ENCODE measurements at regions not wholly inside any gene's neighbourhood (a gene's known extent, or its start where the extent isn't known, plus 50 kb on each side); places are given as distances from the start of the nearest gene placed in this dataset.
"Not testable (repeated sequence)": the region's sequence is repeated elsewhere in the genome, so short reads cannot be mapped to it uniquely, and the experiment has no call there.

DNA sequence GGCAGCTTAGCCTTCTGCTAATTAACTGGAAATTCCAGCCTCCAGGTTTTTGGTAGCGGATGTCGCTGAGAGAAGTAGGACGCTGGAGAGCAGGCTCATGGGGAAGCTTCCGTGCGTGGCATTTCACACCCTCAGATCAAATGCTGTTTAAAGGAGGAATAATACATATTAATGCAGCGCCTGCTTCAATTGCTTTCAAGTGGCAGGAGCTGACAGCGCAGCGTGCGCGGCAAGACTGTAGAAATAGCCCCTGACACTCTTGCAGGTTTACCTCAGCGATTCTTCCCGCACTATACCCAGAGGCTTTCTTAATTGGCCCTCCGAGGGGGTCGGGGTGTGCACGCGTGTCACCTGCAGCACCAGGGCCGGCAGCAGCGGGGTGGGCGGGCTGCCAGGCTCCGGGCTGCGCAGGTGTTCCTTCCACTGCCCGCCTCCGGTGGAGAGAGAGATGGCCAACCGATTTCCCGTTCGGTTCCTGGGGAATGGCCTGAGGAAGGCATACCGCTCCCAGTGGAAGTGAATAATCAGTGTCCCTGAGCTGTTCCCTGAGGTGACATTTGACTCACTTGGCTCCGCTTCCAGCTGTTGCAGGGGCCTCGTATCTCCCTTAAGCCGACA lies 427.9 kb downstream of the KCTD16 start:
- Histone ChIP-seq H3K27me3 (replicated peaks in 1 of 2; ENCODE audit: control insufficient read depth in 2 of 2, extremely low read depth in 1 of 2, insufficient read depth in 2 of 2, low read length in 1 of 2) (peaks cover 0 to 7% of the 10 kb centered on the region in 2 experiments), H3K4me1 (ENCODE audit: control insufficient read depth in 1 of 2, extremely low read depth in 1 of 2, insufficient read depth in 2 of 2, low read length in 2 of 2) (no peaks in the 10 kb centered on the region), H3K9me3 (no peaks in the 10 kb centered on the region), H3K4me3 (ENCODE audit: control insufficient read depth in 1 of 2, extremely low read depth in 1 of 2, low read length in 1 of 2) (no peak overlapping the region), H3K36me3 (ENCODE audit: control insufficient read depth in 2 of 2, extremely low read depth in 1 of 2, insufficient read depth in 1 of 2, low read length in 1 of 2) (no peaks in the 10 kb centered on the region), H3K27ac (ENCODE audit: low read length) (no peak overlapping the region)
- Mint-ChIP-seq H3K9me3 (peaks cover under 1 to 8% (median 6%) of the 10 kb centered on the region in 3 donors), H3K4me3 (no peak overlapping the region), H3K27me3 (peaks cover 0 to 4% of the 10 kb centered on the region in 2 donors), H3K27ac (no peak overlapping the region), H3K4me1 (no peaks in the 10 kb centered on the region), H3K36me3 (no peaks in the 10 kb centered on the region)
- CTCF ChIA-PET = no interaction called here
- POLR2A ChIA-PET = no interaction called here
- WGBS (ENCODE audit: insufficient coverage) = 24% methylated on average over 22 of the region's 30 CpGs
- ATAC-seq (replicated peaks in 1 of 4) = no peak
- DNase-seq = no peak

DNA sequence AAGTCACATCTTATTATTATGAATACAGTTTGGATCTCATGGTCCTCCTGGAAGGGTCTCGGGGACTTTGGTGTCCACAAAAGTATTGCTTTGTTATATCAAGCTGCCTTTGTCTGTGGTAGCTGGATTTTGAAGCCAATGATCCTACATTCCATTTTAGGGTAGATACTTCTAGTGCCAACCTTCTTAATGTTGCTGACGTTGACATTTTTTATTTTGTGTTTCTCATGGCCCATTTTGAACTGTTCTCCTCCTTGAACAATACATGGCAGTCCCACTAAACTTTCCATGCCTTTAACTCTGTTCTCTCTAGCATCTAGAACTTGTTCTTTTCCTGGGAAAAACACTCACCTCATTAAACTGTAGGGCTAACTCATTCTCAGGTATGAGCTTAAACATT lies 425.8 kb downstream of the KCTD16 start:
- H3K27ac ChIP-seq (ENCODE audit: low read length) = no peak overlapping the region
- ATAC-seq (replicated peaks in 1 of 4) (no peak), DNase-seq (no peak)
- no peaks in the 10 kb centered on the region for H3K36me3 Mint-ChIP-seq
- H3K4me1 ChIP-seq (ENCODE audit: control insufficient read depth in 1 of 2, extremely low read depth in 1 of 2, insufficient read depth in 2 of 2, low read length in 2 of 2) = no peaks in the 10 kb centered on the region
- POLR2A ChIA-PET = no interaction called here
- no peak overlapping the region for H3K27ac Mint-ChIP-seq
- peaks cover 0 to 7% of the 10 kb centered on the region in 2 experiments for H3K27me3 ChIP-seq (replicated peaks in 1 of 2; ENCODE audit: control insufficient read depth in 2 of 2, extremely low read depth in 1 of 2, insufficient read depth in 2 of 2, low read length in 1 of 2)
- H3K4me3 ChIP-seq (ENCODE audit: control insufficient read depth in 1 of 2, extremely low read depth in 1 of 2, low read length in 1 of 2) = no peak overlapping the region
- WGBS (ENCODE audit: insufficient coverage) = 50% methylated on average over 1 of the region's 2 CpGs
- peaks cover 0 to 4% of the 10 kb centered on the region in 2 donors for H3K27me3 Mint-ChIP-seq
- no peak overlapping the region for H3K4me3 Mint-ChIP-seq
- H3K9me3 ChIP-seq = no peaks in the 10 kb centered on the region
- no peaks in the 10 kb centered on the region for H3K36me3 ChIP-seq (ENCODE audit: control insufficient read depth in 2 of 2, extremely low read depth in 1 of 2, insufficient read depth in 1 of 2, low read length in 1 of 2)
- no peaks in the 10 kb centered on the region for H3K4me1 Mint-ChIP-seq
- CTCF ChIA-PET = no interaction called here
- peaks cover 0 to 13% (median 12%) of the 10 kb centered on the region in 3 donors for H3K9me3 Mint-ChIP-seq

DNA sequence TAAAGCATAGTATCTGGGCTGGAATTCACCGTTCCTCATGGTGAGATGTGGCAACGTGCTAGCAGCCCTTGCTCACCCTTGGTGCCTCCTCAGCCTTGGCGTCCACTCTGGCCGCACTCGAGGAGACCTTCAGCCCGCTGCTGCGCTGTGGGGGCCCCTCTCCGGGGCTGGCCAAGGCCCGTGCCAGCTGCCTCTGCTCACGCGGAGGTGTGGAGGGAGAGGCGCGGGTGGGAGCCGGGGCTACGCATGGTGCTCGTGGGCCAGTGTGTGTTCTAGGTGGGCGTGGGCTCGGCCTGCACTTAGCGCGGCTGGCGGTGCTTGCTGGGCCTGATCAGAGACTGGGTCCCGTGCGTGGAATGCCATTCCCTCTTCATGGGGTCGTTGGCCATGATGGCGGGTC lies 424.2 kb downstream of the KCTD16 start:
- Histone ChIP-seq H3K27ac (ENCODE audit: low read length) (no peak overlapping the region), H3K27me3 (replicated peaks in 1 of 2; ENCODE audit: control insufficient read depth in 2 of 2, extremely low read depth in 1 of 2, insufficient read depth in 2 of 2, low read length in 1 of 2) (peaks cover 0 to 7% of the 10 kb centered on the region in 2 experiments), H3K4me3 (ENCODE audit: control insufficient read depth in 1 of 2, extremely low read depth in 1 of 2, low read length in 1 of 2) (no peak overlapping the region), H3K36me3 (ENCODE audit: control insufficient read depth in 2 of 2, extremely low read depth in 1 of 2, insufficient read depth in 1 of 2, low read length in 1 of 2) (no peaks in the 10 kb centered on the region), H3K9me3 (no peaks in the 10 kb centered on the region), H3K4me1 (ENCODE audit: control insufficient read depth in 1 of 2, extremely low read depth in 1 of 2, insufficient read depth in 2 of 2, low read length in 2 of 2) (no peaks in the 10 kb centered on the region)
- CTCF ChIA-PET = no interaction called here
- Mint-ChIP-seq H3K36me3 (no peaks in the 10 kb centered on the region), H3K4me3 (no peak overlapping the region), H3K27me3 (peaks cover 0 to 4% of the 10 kb centered on the region in 2 donors), H3K27ac (no peak overlapping the region), H3K4me1 (no peaks in the 10 kb centered on the region), H3K9me3 (peaks cover 0 to 16% (median 13%) of the 10 kb centered on the region in 3 donors)
- DNase-seq = no peak
- WGBS (ENCODE audit: insufficient coverage) = 85% methylated on average over 15 of the region's 25 CpGs
- POLR2A ChIA-PET = no interaction called here
- no peak for ATAC-seq (replicated peaks in 1 of 4)

DNA sequence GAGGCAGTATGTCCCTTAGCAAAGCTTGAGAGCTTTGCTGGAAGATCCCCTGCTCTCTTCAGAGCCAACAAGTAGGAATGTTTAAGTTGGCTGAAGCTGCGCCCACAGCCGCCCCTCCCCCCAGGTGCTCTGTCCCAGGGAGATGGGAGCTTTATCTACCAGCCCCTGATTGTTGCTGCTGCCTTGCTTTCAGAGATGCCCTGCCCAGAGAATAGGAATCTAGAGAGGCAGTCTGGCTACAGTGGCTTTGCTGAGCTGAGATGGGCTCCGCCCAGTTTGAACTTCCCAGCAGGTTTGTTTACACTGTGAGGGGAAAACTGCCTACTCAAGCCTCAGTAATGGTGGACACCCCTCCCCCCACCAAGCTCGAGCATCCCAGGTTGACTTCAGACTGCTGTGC lies 423.6 kb downstream of the KCTD16 start:
- H3K27me3 Mint-ChIP-seq; H3K27ac Mint-ChIP-seq; H3K27me3 ChIP-seq (replicated peaks in 1 of 2; ENCODE audit: control insufficient read depth in 2 of 2, extremely low read depth in 1 of 2, insufficient read depth in 2 of 2, low read length in 1 of 2); H3K4me3 ChIP-seq (ENCODE audit: control insufficient read depth in 1 of 2, extremely low read depth in 1 of 2, low read length in 1 of 2); ATAC-seq (replicated peaks in 1 of 4); H3K4me1 Mint-ChIP-seq; CTCF ChIA-PET; DNase-seq; H3K36me3 ChIP-seq (ENCODE audit: control insufficient read depth in 2 of 2, extremely low read depth in 1 of 2, insufficient read depth in 1 of 2, low read length in 1 of 2); POLR2A ChIA-PET; H3K27ac ChIP-seq (ENCODE audit: low read length); H3K9me3 ChIP-seq; H3K4me3 Mint-ChIP-seq; H3K36me3 Mint-ChIP-seq; H3K4me1 ChIP-seq (ENCODE audit: control insufficient read depth in 1 of 2, extremely low read depth in 1 of 2, insufficient read depth in 2 of 2, low read length in 2 of 2): not testable (repeated sequence)
- H3K9me3 Mint-ChIP-seq = peaks cover 0 to 16% (median 10%) of the 10 kb centered on the region in 3 donors
- 30% methylated on average over 2 of the region's 4 CpGs for WGBS (ENCODE audit: insufficient coverage)

DNA sequence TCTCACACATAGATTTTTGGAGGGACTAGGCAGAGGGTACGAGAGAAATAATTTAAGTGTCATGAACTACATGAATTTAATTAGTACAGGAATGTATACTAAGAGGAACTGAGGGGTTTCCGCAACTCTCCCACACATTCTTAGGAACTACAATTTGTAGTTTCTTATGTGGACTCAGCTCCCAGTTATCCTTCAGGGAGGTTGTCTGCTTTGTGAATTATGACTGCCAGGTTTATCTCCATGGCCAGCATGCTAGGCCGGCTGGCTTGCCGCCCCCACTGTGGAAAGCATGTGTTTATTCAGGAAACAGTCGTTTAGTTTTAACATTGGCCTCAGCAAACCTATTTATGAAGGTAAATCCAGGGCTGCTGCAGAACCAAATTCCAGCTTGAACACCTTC lies 415.0 kb downstream of the KCTD16 start:
- Mint-ChIP-seq H3K36me3 (no peaks in the 10 kb centered on the region), H3K27me3 (no peaks in the 10 kb centered on the region), H3K27ac (no peak overlapping the region), H3K4me1 (no peaks in the 10 kb centered on the region), H3K9me3 (peaks cover 0 to 4% (median 0%) of the 10 kb centered on the region in 3 donors), H3K4me3 (no peak overlapping the region)
- Histone ChIP-seq H3K27me3 (replicated peaks in 1 of 2; ENCODE audit: control insufficient read depth in 2 of 2, extremely low read depth in 1 of 2, insufficient read depth in 2 of 2, low read length in 1 of 2) (no peaks in the 10 kb centered on the region), H3K36me3 (ENCODE audit: control insufficient read depth in 2 of 2, extremely low read depth in 1 of 2, insufficient read depth in 1 of 2, low read length in 1 of 2) (no peaks in the 10 kb centered on the region), H3K27ac (ENCODE audit: low read length) (no peak overlapping the region), H3K9me3 (no peaks in the 10 kb centered on the region), H3K4me1 (ENCODE audit: control insufficient read depth in 1 of 2, extremely low read depth in 1 of 2, insufficient read depth in 2 of 2, low read length in 2 of 2) (no peaks in the 10 kb centered on the region), H3K4me3 (ENCODE audit: control insufficient read depth in 1 of 2, extremely low read depth in 1 of 2, low read length in 1 of 2) (no peak overlapping the region)
- ChIA-PET POLR2A (no interaction called here), CTCF (no interaction called here)
- DNase-seq = no peak
- 40% methylated on average over 3 of the region's 5 CpGs for WGBS (ENCODE audit: insufficient coverage)
- ATAC-seq (replicated peaks in 1 of 4) = no peak

DNA sequence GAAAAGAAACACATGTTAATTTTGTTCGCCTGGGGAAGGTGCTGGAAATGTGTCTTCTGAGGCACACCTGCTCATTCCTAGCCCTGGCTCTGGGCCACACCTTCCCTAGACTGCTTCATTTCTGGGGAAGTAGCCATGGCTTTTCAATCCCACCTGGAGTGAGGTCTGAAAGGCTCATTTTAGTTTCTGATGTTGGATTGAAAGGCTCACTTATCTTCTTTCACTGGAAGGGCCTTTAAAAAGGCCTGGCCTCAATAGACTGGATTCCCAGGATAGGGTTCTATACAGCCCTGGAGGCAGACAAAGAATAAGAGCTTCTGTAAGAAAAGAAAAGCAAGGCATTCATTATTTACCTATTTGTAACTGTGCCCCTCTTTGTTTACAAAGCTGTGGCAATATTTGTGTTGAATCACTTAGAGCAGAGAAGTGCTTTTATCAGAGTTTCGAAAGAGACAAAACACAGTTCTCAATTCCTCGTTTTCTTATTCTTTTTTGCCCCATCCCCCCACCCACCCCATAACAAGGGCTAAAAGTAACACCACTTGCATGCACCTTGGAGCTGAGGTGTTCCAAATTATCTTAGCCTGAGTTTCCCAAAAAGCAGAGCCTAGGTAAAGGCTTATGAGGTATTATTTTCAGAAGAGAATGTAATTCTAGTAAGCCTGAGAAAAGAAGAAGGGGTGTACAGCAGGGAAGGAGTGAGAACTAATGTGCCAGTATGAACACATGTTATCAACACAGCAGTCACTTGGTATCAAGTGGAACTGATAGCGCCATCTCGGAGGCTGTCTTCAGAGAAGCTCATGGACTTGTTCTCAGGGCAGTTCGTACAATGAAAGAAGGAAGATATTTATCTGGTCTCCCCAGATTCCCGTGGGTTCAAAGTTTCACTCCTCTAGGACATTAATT lies 413.1 kb downstream of the KCTD16 start:
- DNase-seq (no peak), ATAC-seq (replicated peaks in 1 of 4) (no peak)
- no peak overlapping the region for H3K4me3 Mint-ChIP-seq
- no peaks in the 10 kb centered on the region for H3K4me1 ChIP-seq (ENCODE audit: control insufficient read depth in 1 of 2, extremely low read depth in 1 of 2, insufficient read depth in 2 of 2, low read length in 2 of 2)
- ChIA-PET CTCF (no interaction called here), POLR2A (no interaction called here)
- no peak overlapping the region for H3K27ac Mint-ChIP-seq
- H3K27me3 Mint-ChIP-seq = no peaks in the 10 kb centered on the region
- no peak overlapping the region for H3K4me3 ChIP-seq (ENCODE audit: control insufficient read depth in 1 of 2, extremely low read depth in 1 of 2, low read length in 1 of 2)
- H3K27ac ChIP-seq (ENCODE audit: low read length) = no peak overlapping the region
- no peaks in the 10 kb centered on the region for H3K9me3 ChIP-seq
- 84% methylated on average over 4 of the region's 7 CpGs for WGBS (ENCODE audit: insufficient coverage)
- no peaks in the 10 kb centered on the region for H3K4me1 Mint-ChIP-seq
- H3K27me3 ChIP-seq (replicated peaks in 1 of 2; ENCODE audit: control insufficient read depth in 2 of 2, extremely low read depth in 1 of 2, insufficient read depth in 2 of 2, low read length in 1 of 2) = no peaks in the 10 kb centered on the region
- H3K9me3 Mint-ChIP-seq = peaks cover 0 to 4% (median 0%) of the 10 kb centered on the region in 3 donors
- H3K36me3 ChIP-seq (ENCODE audit: control insufficient read depth in 2 of 2, extremely low read depth in 1 of 2, insufficient read depth in 1 of 2, low read length in 1 of 2) = no peaks in the 10 kb centered on the region
- no peaks in the 10 kb centered on the region for H3K36me3 Mint-ChIP-seq
